Endodermal cell (in vitro differentiated cells): ENCODE measurements at regions not wholly inside any gene's neighbourhood (a gene's known extent, or its start where the extent isn't known, plus 50 kb on each side); places are given as distances from the start of the nearest gene placed in this dataset.

Source experiments
- DNase-seq: peaks from one replicate; pipeline ENCODE4 v3.0.0-alpha.2; 2017
- H3K27ac ChIP-seq: 2 replicates; pipeline ENCODE4 v1.5.1; 2013; ENCODE audit warnings: mild to moderate bottlenecking, low read depth, low read length, moderate library complexity
- H3K27me3 ChIP-seq: 2 replicates; pipeline ENCODE4 v1.6.1; 2013; ENCODE audit warnings: mild to moderate bottlenecking, low read length, moderate library complexity; ENCODE audit not compliant: insufficient read depth, control insufficient read depth, poor library complexity, severe bottlenecking
- H3K36me3 ChIP-seq: 2 replicates; pipeline ENCODE4 v1.7.0; 2013; ENCODE audit warnings: mild to moderate bottlenecking, low read length, moderate library complexity; ENCODE audit not compliant: control insufficient read depth, insufficient read depth
- H3K4me1 ChIP-seq: one replicate; pipeline ENCODE4 v1.7.0; 2013; ENCODE audit warnings: low read length; ENCODE audit not compliant: control insufficient read depth, insufficient read depth
- H3K4me3 ChIP-seq: 2 replicates; pipeline ENCODE4 v1.5.1; 2013; ENCODE audit warnings: mild to moderate bottlenecking, low read length, moderate library complexity
- H3K9ac ChIP-seq: 2 replicates; pipeline ENCODE4 v1.6.1; 2013; ENCODE audit warnings: mild to moderate bottlenecking, low read length, moderate library complexity; ENCODE audit not compliant: poor library complexity, severe bottlenecking; ENCODE audit errors: extremely low read depth
- H3K9me3 ChIP-seq: 2 replicates; pipeline ENCODE4 v1.6.1; 2013; ENCODE audit warnings: mild to moderate bottlenecking, low read length, moderate library complexity; ENCODE audit not compliant: control insufficient read depth
- H3K27ac Mint-ChIP-seq: 2 replicates; pipeline ENCODE4 v1.8.0; 2020; ENCODE audit warnings: mixed read lengths
- H3K27me3 Mint-ChIP-seq: 2 replicates; pipeline ENCODE4 v1.8.0; 2021; ENCODE audit warnings: mild to moderate bottlenecking, mixed read lengths; ENCODE audit not compliant: insufficient read depth
- H3K36me3 Mint-ChIP-seq: 2 replicates; pipeline ENCODE4 v1.8.0; 2020; ENCODE audit warnings: low read depth, mixed read lengths
- H3K4me1 Mint-ChIP-seq: 2 replicates; pipeline ENCODE4 v1.8.0; 2020; ENCODE audit warnings: mixed read lengths
- H3K4me3 Mint-ChIP-seq: 2 replicates; pipeline ENCODE4 v1.8.0; 2020; ENCODE audit warnings: mild to moderate bottlenecking, moderate library complexity, mixed read lengths
- H3K9me3 Mint-ChIP-seq: 2 replicates; pipeline ENCODE4 v1.8.0; 2020; ENCODE audit warnings: mild to moderate bottlenecking, mixed read lengths
- CTCF ChIP-seq: fragments of 200-600 bp; sonication (generic); conservative IDR thresholded peaks from 2 replicates; pipeline ENCODE4 v1.5.0; 2021; ENCODE audit warnings: antibody characterized with exemption, mild to moderate bottlenecking
- WGBS, 2 experiments: methylation state at CpG; one replicate each; pipeline versions ENCODE4 v1.1.5 to v1.1.7; 2013; ENCODE audit warnings: missing lambda C conversion rate in 2 of 2, mixed read lengths in 1 of 2; ENCODE audit not compliant: insufficient coverage in 1 of 2, insufficient read length in 1 of 2; 5-methylcytosine and 5-hydroxymethylcytosine counted together

- Mint-ChIP-seq H3K36me3 (no peaks in the 10 kb centered on the region), H3K4me1 (peaks cover 36% of the 10 kb centered on the region), H3K9me3 (no peaks in the 10 kb centered on the region), H3K4me3 (no peak overlapping the region), H3K27me3 (peaks cover 40% of the 10 kb centered on the region), H3K27ac (no peak overlapping the region)
- no peaks in the 10 kb centered on the region for H3K9me3 ChIP-seq
- no peaks in the 10 kb centered on the region for H3K4me1 ChIP-seq
- TF ChIP-seq CTCF: no peak
- no peak overlapping the region for H3K4me3 ChIP-seq
- 67 to 71% methylated on average over 5 of the region's 5 CpGs for WGBS, 2 experiments
- H3K27ac ChIP-seq: no peak overlapping the region
- H3K36me3 ChIP-seq: no peaks in the 10 kb centered on the region
- peaks cover 16% of the 10 kb centered on the region for H3K27me3 ChIP-seq
- no peak overlapping the region for H3K9ac ChIP-seq
- DNase-seq: no peak
Measured at GRCh38 chr11:112801817-112802088, 159.5 kb upstream of the NCAM1 start.

GRCh38 chr11:112805658-112806057 is 155.6 kb upstream of the NCAM1 start:
- H3K27me3 Mint-ChIP-seq: peaks cover 44% of the 10 kb centered on the region
- no peak overlapping the region for H3K9ac ChIP-seq
- no peak for TF ChIP-seq CTCF
- H3K27ac ChIP-seq: no peak overlapping the region
- peaks cover 20% of the 10 kb centered on the region for H3K27me3 ChIP-seq
- H3K9me3 ChIP-seq: no peaks in the 10 kb centered on the region
- no peak for DNase-seq
- no peaks in the 10 kb centered on the region for H3K9me3 Mint-ChIP-seq
- no peaks in the 10 kb centered on the region for H3K36me3 ChIP-seq
- H3K4me3 Mint-ChIP-seq: no peak overlapping the region
- H3K4me1 ChIP-seq: no peaks in the 10 kb centered on the region
- H3K27ac Mint-ChIP-seq: no peak overlapping the region
- peaks cover 24% of the 10 kb centered on the region for H3K4me1 Mint-ChIP-seq
- H3K36me3 Mint-ChIP-seq: no peaks in the 10 kb centered on the region
- WGBS, 2 experiments: 52% methylated on average over 3 of the region's 3 CpGs
- H3K4me3 ChIP-seq: no peak overlapping the region

GRCh38 chr11:112806256-112806655 is 155.0 kb upstream of the NCAM1 start:
- H3K27me3 Mint-ChIP-seq: peaks cover 44% of the 10 kb centered on the region
- H3K4me1 Mint-ChIP-seq: peaks cover 18% of the 10 kb centered on the region

More at GRCh38 chr11:112806256-112806655, 155.0 kb upstream of the NCAM1 start:
- Mint-ChIP-seq H3K9me3 (no peaks in the 10 kb centered on the region), H3K36me3 (no peaks in the 10 kb centered on the region), H3K4me3 (no peak overlapping the region), H3K27ac (no peak overlapping the region)
- Histone ChIP-seq H3K4me3 (no peak overlapping the region), H3K9ac (no peak overlapping the region), H3K27ac (no peak overlapping the region), H3K27me3 (peaks cover 20% of the 10 kb centered on the region), H3K36me3 (no peaks in the 10 kb centered on the region), H3K4me1 (no peaks in the 10 kb centered on the region), H3K9me3 (no peaks in the 10 kb centered on the region)
- DNase-seq: no peak
- TF ChIP-seq CTCF: no peak
